Stimulated activated naive CD8-positive, alpha-beta T cell treated with anti-CD3 and anti-CD28 coated beads, Interleukin-15, amount 100 ng/mL, for 72 hours (primary cell): ENCODE measurements at regions not wholly inside any gene's neighbourhood (a gene's known extent, or its start where the extent isn't known, plus 50 kb on each side); places are given as distances from the start of the nearest gene placed in this dataset.

Source experiments
- ATAC-seq: fragments of 150-1000 bp; cut with Tn5 transposase; 2 replicates; pipeline ENCODE4 v1.10.0; 2021; ENCODE audit warnings: mild to moderate bottlenecking, moderate library complexity
- DNase-seq, 2 donors: peaks; one replicate each; pipeline ENCODE4 v3.0.0; 2021 to 2022
- H3K27ac Mint-ChIP-seq, 2 donors: one replicate each; pipeline ENCODE4 v1.8.0; 2022; ENCODE audit warnings: mild to moderate bottlenecking in 2 of 2, mixed read lengths in 2 of 2, moderate library complexity in 2 of 2
- H3K27me3 Mint-ChIP-seq: one replicate; pipeline ENCODE4 v1.8.0; 2022; ENCODE audit warnings: mixed read lengths
- H3K4me1 Mint-ChIP-seq: one replicate; pipeline ENCODE4 v1.8.0; 2022; ENCODE audit warnings: mild to moderate bottlenecking, mixed read lengths
- H3K4me3 Mint-ChIP-seq, 2 donors: one replicate each; pipeline ENCODE4 v1.8.0; 2022; ENCODE audit warnings: mild to moderate bottlenecking in 2 of 2, mixed read lengths in 2 of 2, moderate library complexity in 1 of 2
- H3K9me3 Mint-ChIP-seq, 2 donors: one replicate each; pipeline ENCODE4 v1.8.0; 2022; ENCODE audit warnings: mixed read lengths in 2 of 2

- H3K4me1 Mint-ChIP-seq, result no peaks in the 10 kb centered on the region
- no peak overlapping the region for H3K4me3 Mint-ChIP-seq
- H3K27ac Mint-ChIP-seq, result no peak overlapping the region
- no peak for DNase-seq
- H3K27me3 Mint-ChIP-seq, result no peaks in the 10 kb centered on the region
- no peak for ATAC-seq
- peaks cover 0 to 7% of the 10 kb centered on the region in 2 donors for H3K9me3 Mint-ChIP-seq
Measured at GRCh38 chrX:38916801-38917200, 115.5 kb downstream of the MID1IP1 start.

GRCh38 chrX:38917954-38918353 lies 116.7 kb downstream of the MID1IP1 start:
- H3K4me3 Mint-ChIP-seq, result no peak overlapping the region
- peaks cover 0 to 7% of the 10 kb centered on the region in 2 donors for H3K9me3 Mint-ChIP-seq
- no peaks in the 10 kb centered on the region for H3K4me1 Mint-ChIP-seq
- H3K27ac Mint-ChIP-seq, result no peak overlapping the region
- DNase-seq, result no peak
- H3K27me3 Mint-ChIP-seq, result no peaks in the 10 kb centered on the region
- ATAC-seq, result no peak

- Mint-ChIP-seq H3K27ac (no peak overlapping the region), H3K27me3 (no peaks in the 10 kb centered on the region), H3K4me3 (no peak overlapping the region), H3K4me1 (no peaks in the 10 kb centered on the region), H3K9me3 (peaks cover 0 to 1% of the 10 kb centered on the region in 2 donors)
- DNase-seq, result no peak
- no peak for ATAC-seq
Measured at GRCh38 chrX:38919202-38919601, 117.9 kb downstream of the MID1IP1 start.

GRCh38 chrX:38919853-38920528 lies 118.7 kb downstream of the MID1IP1 start:
- H3K4me3 Mint-ChIP-seq, result no peak overlapping the region
- no peak for DNase-seq
- H3K9me3 Mint-ChIP-seq, result no peaks in the 10 kb centered on the region
- H3K27ac Mint-ChIP-seq, result no peak overlapping the region
- no peaks in the 10 kb centered on the region for H3K4me1 Mint-ChIP-seq
- no peak for ATAC-seq
- no peaks in the 10 kb centered on the region for H3K27me3 Mint-ChIP-seq

GRCh38 chrX:38923451-38923969 lies 122.3 kb downstream of the MID1IP1 start:
- Mint-ChIP-seq H3K27me3 (no peaks in the 10 kb centered on the region), H3K9me3 (peaks cover 0 to 8% of the 10 kb centered on the region in 2 donors), H3K27ac (no peak overlapping the region), H3K4me3 (no peak overlapping the region), H3K4me1 (peaks cover 5% of the 10 kb centered on the region)
- ATAC-seq (no peak), DNase-seq (no peak)

- peaks cover 0 to 8% of the 10 kb centered on the region in 2 donors for H3K9me3 Mint-ChIP-seq
- H3K27me3 Mint-ChIP-seq, result no peaks in the 10 kb centered on the region
- H3K27ac Mint-ChIP-seq, result no peak overlapping the region
- DNase-seq, result no peak
- peaks cover 5% of the 10 kb centered on the region for H3K4me1 Mint-ChIP-seq
- H3K4me3 Mint-ChIP-seq, result no peak overlapping the region
- no peak for ATAC-seq
Measured at GRCh38 chrX:38927592-38927991, 126.3 kb downstream of the MID1IP1 start.

- Mint-ChIP-seq H3K4me3 (no peak overlapping the region), H3K9me3 (peaks cover 0 to 8% of the 10 kb centered on the region in 2 donors), H3K27me3 (no peaks in the 10 kb centered on the region), H3K27ac (no peak overlapping the region), H3K4me1 (peaks cover 5% of the 10 kb centered on the region)
- no peak for ATAC-seq
- DNase-seq, result no peak
Measured at GRCh38 chrX:38929966-38930421, 128.7 kb downstream of the MID1IP1 start.

GRCh38 chrX:38930474-38930873 lies 129.2 kb downstream of the MID1IP1 start:
- Mint-ChIP-seq H3K27ac (no peak overlapping the region), H3K27me3 (no peaks in the 10 kb centered on the region), H3K9me3 (peaks cover 0 to 6% of the 10 kb centered on the region in 2 donors), H3K4me1 (peaks cover 5% of the 10 kb centered on the region), H3K4me3 (no peak overlapping the region)
- no peak for ATAC-seq
- DNase-seq, result no peak

- DNase-seq (no peak), ATAC-seq (no peak)
- Mint-ChIP-seq H3K27ac (no peak overlapping the region), H3K27me3 (no peaks in the 10 kb centered on the region), H3K4me3 (no peak overlapping the region), H3K4me1 (no peaks in the 10 kb centered on the region), H3K9me3 (no peaks in the 10 kb centered on the region)
Measured at GRCh38 chrX:38935561-38935960, 134.3 kb downstream of the MID1IP1 start.

GRCh38 chrX:38937400-38937799 lies 136.1 kb downstream of the MID1IP1 start:
- H3K4me3 Mint-ChIP-seq, result no peak overlapping the region
- DNase-seq, result no peak
- no peaks in the 10 kb centered on the region for H3K4me1 Mint-ChIP-seq
- no peak for ATAC-seq
- no peaks in the 10 kb centered on the region for H3K27me3 Mint-ChIP-seq
- no peaks in the 10 kb centered on the region for H3K9me3 Mint-ChIP-seq
- H3K27ac Mint-ChIP-seq, result no peak overlapping the region

GRCh38 chrX:38937926-38938325 lies 136.7 kb downstream of the MID1IP1 start:
- no peak for ATAC-seq
- no peak overlapping the region for H3K4me3 Mint-ChIP-seq
- no peaks in the 10 kb centered on the region for H3K9me3 Mint-ChIP-seq
- no peak for DNase-seq
- H3K4me1 Mint-ChIP-seq, result no peaks in the 10 kb centered on the region
- no peak overlapping the region for H3K27ac Mint-ChIP-seq
- H3K27me3 Mint-ChIP-seq, result no peaks in the 10 kb centered on the region

GRCh38 chrX:38939067-38939466 lies 137.8 kb downstream of the MID1IP1 start:
- DNase-seq, result no peak
- ATAC-seq, result no peak
- no peaks in the 10 kb centered on the region for H3K27me3 Mint-ChIP-seq
- no peak overlapping the region for H3K27ac Mint-ChIP-seq
- no peaks in the 10 kb centered on the region for H3K4me1 Mint-ChIP-seq
- no peaks in the 10 kb centered on the region for H3K9me3 Mint-ChIP-seq
- no peak overlapping the region for H3K4me3 Mint-ChIP-seq

- H3K27me3 Mint-ChIP-seq, result no peaks in the 10 kb centered on the region
- H3K4me3 Mint-ChIP-seq, result no peak overlapping the region
- no peak overlapping the region for H3K27ac Mint-ChIP-seq
- H3K4me1 Mint-ChIP-seq, result no peaks in the 10 kb centered on the region
- no peak for ATAC-seq
- DNase-seq, result no peak
- no peaks in the 10 kb centered on the region for H3K9me3 Mint-ChIP-seq
Measured at GRCh38 chrX:38940547-38940946, 139.3 kb downstream of the MID1IP1 start.

- Mint-ChIP-seq H3K9me3 (no peaks in the 10 kb centered on the region), H3K4me1 (no peaks in the 10 kb centered on the region), H3K4me3 (no peak overlapping the region), H3K27ac (no peak overlapping the region), H3K27me3 (no peaks in the 10 kb centered on the region)
- ATAC-seq, result no peak
- no peak for DNase-seq
Measured at GRCh38 chrX:38941675-38942074, 140.4 kb downstream of the MID1IP1 start.

GRCh38 chrX:38943120-38943519 lies 141.9 kb downstream of the MID1IP1 start:
- no peaks in the 10 kb centered on the region for H3K9me3 Mint-ChIP-seq
- no peak for ATAC-seq

GRCh38 chrX:38948046-38948445 lies 146.8 kb downstream of the MID1IP1 start:
- ATAC-seq, result no peak
- H3K4me3 Mint-ChIP-seq, result no peak overlapping the region
- H3K4me1 Mint-ChIP-seq, result no peaks in the 10 kb centered on the region
- peaks cover 0 to 4% of the 10 kb centered on the region in 2 donors for H3K9me3 Mint-ChIP-seq
- H3K27me3 Mint-ChIP-seq, result no peaks in the 10 kb centered on the region
- H3K27ac Mint-ChIP-seq, result no peak overlapping the region
- DNase-seq, result no peak

More at GRCh38 chrX:38943120-38943519, 141.9 kb downstream of the MID1IP1 start:
- DNase-seq, result no peak
- Mint-ChIP-seq H3K4me1 (no peaks in the 10 kb centered on the region), H3K27me3 (no peaks in the 10 kb centered on the region), H3K27ac (no peak overlapping the region), H3K4me3 (no peak overlapping the region)

GRCh38 chrX:38954520-38954919 lies 153.3 kb downstream of the MID1IP1 start:
- ATAC-seq (no peak), DNase-seq (no peak)
- no peak overlapping the region for H3K4me3 Mint-ChIP-seq
- H3K27ac Mint-ChIP-seq, result no peak overlapping the region
- H3K9me3 Mint-ChIP-seq, result peaks cover 0 to 4% of the 10 kb centered on the region in 2 donors
- H3K4me1 Mint-ChIP-seq, result no peaks in the 10 kb centered on the region
- no peaks in the 10 kb centered on the region for H3K27me3 Mint-ChIP-seq
